Ishikawa (cell line): ENCODE measurements at regions not wholly inside any gene's neighbourhood (a gene's known extent, or its start where the extent isn't known, plus 50 kb on each side); places are given as distances from the start of the nearest gene placed in this dataset.

Experiments
- CEBPB ChIP-seq: IDR thresholded peaks from 2 replicates; pipeline ENCODE4 v1.6.1; 2012
- CREB1 ChIP-seq: IDR thresholded peaks from 2 replicates; pipeline ENCODE4 v1.6.1; 2012; ENCODE audit warnings: low read depth
- EGR1 ChIP-seq: IDR thresholded peaks from 2 replicates; pipeline ENCODE4 v1.6.1; 2012
- EP300 ChIP-seq: IDR thresholded peaks from 2 replicates; pipeline ENCODE4 v1.6.1; 2012; ENCODE audit warnings: borderline replicate concordance
- FOXM1 ChIP-seq: IDR thresholded peaks from 2 replicates; pipeline ENCODE4 v1.6.1; 2012; ENCODE audit warnings: low read depth, borderline replicate concordance
- MAX ChIP-seq: IDR thresholded peaks from 2 replicates; pipeline ENCODE4 v1.6.1; 2012
- NFIC ChIP-seq: IDR thresholded peaks from 2 replicates; pipeline ENCODE4 v1.6.1; 2012
- RAD21 ChIP-seq: IDR thresholded peaks from 2 replicates; pipeline ENCODE4 v1.6.1; 2012; ENCODE audit warnings: low read depth
- REST ChIP-seq: IDR thresholded peaks from 2 replicates; pipeline ENCODE4 v1.6.1; 2012; ENCODE audit warnings: low read depth, mild to moderate bottlenecking
- TAF1 ChIP-seq: IDR thresholded peaks from 2 replicates; pipeline ENCODE4 v1.6.1; 2012; ENCODE audit warnings: low read depth, mild to moderate bottlenecking
- TCF12 ChIP-seq: IDR thresholded peaks from 2 replicates; pipeline ENCODE4 v1.6.1; 2012; ENCODE audit warnings: low read depth
- TEAD4 ChIP-seq: IDR thresholded peaks from 2 replicates; pipeline ENCODE4 v1.6.1; 2012
- USF1 ChIP-seq: IDR thresholded peaks from 2 replicates; pipeline ENCODE4 v1.6.1; 2012
- YY1 ChIP-seq: IDR thresholded peaks from 2 replicates; pipeline ENCODE4 v1.6.1; 2012; ENCODE audit warnings: low read depth
- ZBTB7A ChIP-seq: IDR thresholded peaks from 2 replicates; pipeline ENCODE4 v1.6.1; 2012; ENCODE audit warnings: low read depth

GRCh38 chr1:30133414-30134055 lies 589.9 kb downstream of the MATN1 start:
- no peak for TF ChIP-seq CEBPB
- no peak for TF ChIP-seq TCF12
- no peak for TF ChIP-seq RAD21
- TF ChIP-seq EP300, result no peak

GRCh38 chr1:30132602-30133286 lies 590.6 kb downstream of the MATN1 start:
- TF ChIP-seq EP300, result no peak
- TF ChIP-seq TEAD4, result no peak
- TF ChIP-seq USF1, result no peak
- TF ChIP-seq FOXM1, result no peak
- no peak for TF ChIP-seq NFIC

- TF ChIP-seq TCF12 (no peak), TAF1 (no peak), TEAD4 (no peak), CREB1 (no peak), CEBPB (no peak), USF1 (no peak), REST (no peak), EGR1 (no peak), EP300 (no peak), NFIC (no peak), FOXM1 (no peak), ZBTB7A (no peak), RAD21 (no peak), MAX (no peak), YY1 (no peak)
Observed at GRCh38 chr1:30130099-30130498, 593.3 kb downstream of the MATN1 start.

- no peak for TF ChIP-seq ZBTB7A
- no peak for TF ChIP-seq EGR1
- no peak for TF ChIP-seq TCF12
- no peak for TF ChIP-seq NFIC
Observed at GRCh38 chr1:30129421-30130055, 593.8 kb downstream of the MATN1 start.

- TF ChIP-seq TAF1 (no peak), NFIC (no peak), YY1 (no peak), RAD21 (no peak), TEAD4 (no peak), ZBTB7A (no peak), CEBPB (no peak), TCF12 (no peak), EP300 (no peak), EGR1 (no peak), CREB1 (no peak)
Observed at GRCh38 chr1:30129001-30129408, 594.4 kb downstream of the MATN1 start.

- TF ChIP-seq TCF12 (no peak), YY1 (no peak), EGR1 (no peak), REST (no peak)
Observed at GRCh38 chr1:30126848-30127247, 596.5 kb downstream of the MATN1 start.

GRCh38 chr1:30125821-30126170 lies 597.6 kb downstream of the MATN1 start:
- TF ChIP-seq RAD21 (no peak), TCF12 (no peak), ZBTB7A (no peak), CREB1 (no peak), NFIC (no peak), TAF1 (no peak)
